GM12892 (cell line): ENCODE measurements at regions not wholly inside any gene's neighbourhood (a gene's known extent, or its start where the extent isn't known, plus 50 kb on each side); places are given as distances from the start of the nearest gene placed in this dataset.

Experiments used
- POLR2A ChIP-seq: IDR thresholded peaks from 2 replicates; pipeline ENCODE4 v1.6.1; 2011; ENCODE audit warnings: low read depth, low read length, control low read depth
- POLR2AphosphoS5 ChIP-seq: IDR thresholded peaks from 2 replicates; pipeline ENCODE4 v1.6.1; 2011; ENCODE audit warnings: low read depth, low read length, control low read depth
- TAF1 ChIP-seq: IDR thresholded peaks from 2 replicates; pipeline ENCODE4 v1.6.1; 2011; ENCODE audit warnings: low read depth, mild to moderate bottlenecking, control low read depth, low read length, borderline replicate concordance

- no peak for TF ChIP-seq POLR2A
- TF ChIP-seq POLR2AphosphoS5 = no peak
- TF ChIP-seq TAF1 = no peak
Measured at GRCh38 chr2:66233981-66234380, 200.9 kb upstream of the MEIS1 start.
